WTC11 (cell line): ENCODE measurements at regions not wholly inside any gene's neighbourhood (a gene's known extent, or its start where the extent isn't known, plus 50 kb on each side); places are given as distances from the start of the nearest gene placed in this dataset.

Source experiments
- ATAC-seq: fragments of 200-7000 bp; cut with Tn5 transposase; 2 replicates; pipeline ENCODE4 v1.10.0; 2021; ENCODE audit warnings: mild to moderate bottlenecking, moderate library complexity
- CTCF ChIA-PET: fragments of 300-600 bp; sonication (Branson Sonifier 250); formaldehyde crosslinking; loops from one replicate; lab custom pipeline; 2021; ENCODE audit warnings: antibody characterized with exemption; lab: Charles Lee
- POLR2A ChIA-PET: fragments of 350-600 bp; sonication (Branson Sonifier 250); formaldehyde crosslinking; loops from one replicate; lab custom pipeline; 2021; ENCODE audit warnings: antibody characterized with exemption; lab: Charles Lee
- DNase-seq: peaks from one replicate; pipeline ENCODE4 v3.0.0; 2021; ENCODE audit warnings: low spot score
- H3K27ac Mint-ChIP-seq: 2 replicates; pipeline ENCODE4 v1.8.0; 2021; ENCODE audit warnings: mixed read lengths
- H3K27me3 Mint-ChIP-seq: 2 replicates; pipeline ENCODE4 v1.8.0; 2021; ENCODE audit warnings: low read depth, mild to moderate bottlenecking, moderate library complexity, mixed read lengths
- H3K36me3 Mint-ChIP-seq: 2 replicates; pipeline ENCODE4 v1.8.0; 2021; ENCODE audit warnings: mixed read lengths
- H3K4me1 Mint-ChIP-seq: 2 replicates; pipeline ENCODE4 v1.8.0; 2022; ENCODE audit warnings: mixed read lengths
- H3K4me3 Mint-ChIP-seq: 2 replicates; pipeline ENCODE4 v1.8.0; 2021; ENCODE audit warnings: mild to moderate bottlenecking, moderate library complexity, mixed read lengths
- H3K9me3 Mint-ChIP-seq: 2 replicates; pipeline ENCODE4 v1.8.0; 2021; ENCODE audit warnings: mixed read lengths
- CBFB ChIP-seq: sonication (generic); formaldehyde crosslinking; IDR thresholded peaks from 2 replicates; pipeline ENCODE4 v1.8.1; 2022; ENCODE audit warnings: mild to moderate bottlenecking, low read depth, missing genetic modification reagents
- CREM ChIP-seq: sonication (generic); formaldehyde crosslinking; IDR thresholded peaks from 2 replicates; pipeline ENCODE4 v1.8.1; 2022; ENCODE audit warnings: mild to moderate bottlenecking, missing genetic modification reagents, moderate library complexity
- ELF4 ChIP-seq: sonication (generic); formaldehyde crosslinking; IDR thresholded peaks from 2 replicates; pipeline ENCODE4 v1.8.1; 2022; ENCODE audit warnings: low read depth, mild to moderate bottlenecking, moderate library complexity, missing genetic modification reagents
- ETV6 ChIP-seq: sonication (generic); formaldehyde crosslinking; IDR thresholded peaks from 2 replicates; pipeline ENCODE4 v1.8.1; 2022; ENCODE audit warnings: mild to moderate bottlenecking, missing genetic modification reagents
- GABPB1 ChIP-seq: sonication (generic); formaldehyde crosslinking; IDR thresholded peaks from 2 replicates; pipeline ENCODE4 v1.8.1; 2023; ENCODE audit warnings: mild to moderate bottlenecking, missing genetic modification reagents
- MAX ChIP-seq: sonication (generic); formaldehyde crosslinking; IDR thresholded peaks from 2 replicates; pipeline ENCODE4 v1.8.0; 2022; ENCODE audit warnings: mild to moderate bottlenecking, missing genetic modification reagents
- NFYB ChIP-seq: sonication (generic); formaldehyde crosslinking; conservative IDR thresholded peaks from 2 replicates; pipeline ENCODE4 v1.8.0; 2022; ENCODE audit warnings: low read depth, missing genetic modification reagents
- NR2C2 ChIP-seq: sonication (generic); formaldehyde crosslinking; IDR thresholded peaks from 2 replicates; pipeline ENCODE4 v1.8.0; 2022; ENCODE audit warnings: mild to moderate bottlenecking, missing genetic modification reagents
- PREB ChIP-seq: sonication (generic); formaldehyde crosslinking; IDR thresholded peaks from 2 replicates; pipeline ENCODE4 v1.8.1; 2022; ENCODE audit warnings: mild to moderate bottlenecking, missing genetic modification reagents, moderate library complexity, borderline replicate concordance
- PRRX2 ChIP-seq: fragments of 250-450 bp; sonication (Bioruptor Pico); IDR thresholded peaks from 2 replicates; pipeline ENCODE4 v1.8.0; 2021; ENCODE audit warnings: mild to moderate bottlenecking
- RORB ChIP-seq: fragments of 250-450 bp; sonication (Bioruptor Pico); IDR thresholded peaks from 2 replicates; pipeline ENCODE4 v1.9.0; 2021; ENCODE audit warnings: mild to moderate bottlenecking
- SOX15 ChIP-seq: fragments of 250-450 bp; sonication (Bioruptor Pico); IDR thresholded peaks from 2 replicates; pipeline ENCODE4 v1.9.0; 2021; ENCODE audit warnings: mild to moderate bottlenecking
- TP53 ChIP-seq: sonication (generic); formaldehyde crosslinking; IDR thresholded peaks from 2 replicates; pipeline ENCODE4 v1.8.1; 2023; ENCODE audit warnings: mild to moderate bottlenecking, missing genetic modification reagents
- ZNF219 ChIP-seq: sonication (generic); formaldehyde crosslinking; IDR thresholded peaks from 2 replicates; pipeline ENCODE4 v1.8.0; 2023; ENCODE audit warnings: missing genetic modification reagents, mild to moderate bottlenecking, borderline replicate concordance
- ZNF423 ChIP-seq: fragments of 250-450 bp; sonication (Bioruptor Pico); IDR thresholded peaks from 2 replicates; pipeline ENCODE4 v2.1.2; 2022; ENCODE audit warnings: mild to moderate bottlenecking, moderate library complexity
- TF ChIP-seq, protein P1 (sequence below): sonication (generic); formaldehyde crosslinking; IDR thresholded peaks from 2 replicates; pipeline ENCODE4 v1.8.1; 2022; ENCODE audit warnings: low read depth, mild to moderate bottlenecking, moderate library complexity, missing genetic modification reagents, borderline replicate concordance
- TF ChIP-seq, protein P2 (sequence below): sonication (generic); formaldehyde crosslinking; IDR thresholded peaks from 2 replicates; pipeline ENCODE4 v1.8.1; 2023; ENCODE audit warnings: mild to moderate bottlenecking, moderate library complexity, missing genetic modification reagents
- TF ChIP-seq, protein P3 (sequence below): fragments of 250-450 bp; sonication (Bioruptor Pico); IDR thresholded peaks from 2 replicates; pipeline ENCODE4 v1.9.0; 2021; ENCODE audit warnings: moderate library complexity, mild to moderate bottlenecking, inconsistent platforms, borderline replicate concordance
- TF ChIP-seq, protein P4 (sequence below): fragments of 200-600 bp; IDR thresholded peaks from 2 replicates; pipeline ENCODE4 v1.8.0; 2022; ENCODE audit warnings: antibody characterized with exemption
- TF ChIP-seq, protein P5 (sequence below): sonication (generic); formaldehyde crosslinking; IDR thresholded peaks from 2 replicates; pipeline ENCODE4 v1.8.1; 2023; ENCODE audit warnings: mild to moderate bottlenecking, missing genetic modification reagents, moderate library complexity
- TF ChIP-seq, protein P6 (sequence below): sonication (generic); formaldehyde crosslinking; IDR thresholded peaks from 2 replicates; pipeline ENCODE4 v1.8.0; 2023; ENCODE audit warnings: mild to moderate bottlenecking, missing genetic modification reagents
- TF ChIP-seq, protein P7 (sequence below): fragments of 250-450 bp; sonication (Bioruptor Pico); conservative IDR thresholded peaks from 2 replicates; pipeline ENCODE4 v1.9.0; 2021; ENCODE audit warnings: mild to moderate bottlenecking

DNA sequence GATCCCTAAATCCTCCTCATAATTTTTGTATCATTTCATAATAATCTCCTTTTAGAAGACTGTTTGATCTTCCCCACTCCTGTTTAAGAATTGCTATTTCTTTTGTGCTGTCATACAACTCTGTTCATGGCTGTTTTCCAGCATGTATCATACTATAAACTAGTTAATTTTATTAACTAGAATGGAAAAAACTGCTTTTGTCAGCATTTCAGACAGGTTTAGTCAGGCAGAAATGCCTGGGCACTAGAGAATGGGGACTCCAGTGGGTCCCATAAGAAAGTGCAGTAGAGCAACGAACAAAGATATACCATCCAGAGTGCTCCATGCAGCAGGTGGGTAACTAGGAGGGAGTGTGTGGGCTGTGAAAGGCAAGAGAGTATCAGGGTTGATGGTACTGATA is 523.9 kb downstream of the PLOD2 start:
- ChIA-PET POLR2A (no interaction called here), CTCF (no interaction called here)
- Mint-ChIP-seq H3K27ac (no peak overlapping the region), H3K27me3 (no peaks in the 10 kb centered on the region), H3K4me3 (no peak overlapping the region), H3K4me1 (peaks cover 3% of the 10 kb centered on the region; the same call in 1 of the 2 replicates), H3K9me3 (peaks cover 10% of the 10 kb centered on the region), H3K36me3 (peaks cover 8% of the 10 kb centered on the region)
- DNase-seq, result no peak
- ATAC-seq, result no peak
- TF ChIP-seq, protein P1, sequence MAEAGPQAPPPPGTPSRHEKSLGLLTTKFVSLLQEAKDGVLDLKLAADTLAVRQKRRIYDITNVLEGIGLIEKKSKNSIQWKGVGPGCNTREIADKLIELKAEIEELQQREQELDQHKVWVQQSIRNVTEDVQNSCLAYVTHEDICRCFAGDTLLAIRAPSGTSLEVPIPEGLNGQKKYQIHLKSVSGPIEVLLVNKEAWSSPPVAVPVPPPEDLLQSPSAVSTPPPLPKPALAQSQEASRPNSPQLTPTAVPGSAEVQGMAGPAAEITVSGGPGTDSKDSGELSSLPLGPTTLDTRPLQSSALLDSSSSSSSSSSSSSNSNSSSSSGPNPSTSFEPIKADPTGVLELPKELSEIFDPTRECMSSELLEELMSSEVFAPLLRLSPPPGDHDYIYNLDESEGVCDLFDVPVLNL (CRISPR knock-in tag), result no peak
- TF ChIP-seq TP53 (no peak), NFYB (CRISPR knock-in tag) (no peak), CREM (CRISPR knock-in tag) (no peak), RORB (no peak), ETV6 (no peak), ZNF219 (CRISPR knock-in tag) (no peak), NR2C2 (CRISPR knock-in tag) (no peak), ELF4 (no peak), ZNF423 (CRISPR knock-in tag) (no peak), MAX (CRISPR knock-in tag) (no peak)
- TF ChIP-seq, protein P2, sequence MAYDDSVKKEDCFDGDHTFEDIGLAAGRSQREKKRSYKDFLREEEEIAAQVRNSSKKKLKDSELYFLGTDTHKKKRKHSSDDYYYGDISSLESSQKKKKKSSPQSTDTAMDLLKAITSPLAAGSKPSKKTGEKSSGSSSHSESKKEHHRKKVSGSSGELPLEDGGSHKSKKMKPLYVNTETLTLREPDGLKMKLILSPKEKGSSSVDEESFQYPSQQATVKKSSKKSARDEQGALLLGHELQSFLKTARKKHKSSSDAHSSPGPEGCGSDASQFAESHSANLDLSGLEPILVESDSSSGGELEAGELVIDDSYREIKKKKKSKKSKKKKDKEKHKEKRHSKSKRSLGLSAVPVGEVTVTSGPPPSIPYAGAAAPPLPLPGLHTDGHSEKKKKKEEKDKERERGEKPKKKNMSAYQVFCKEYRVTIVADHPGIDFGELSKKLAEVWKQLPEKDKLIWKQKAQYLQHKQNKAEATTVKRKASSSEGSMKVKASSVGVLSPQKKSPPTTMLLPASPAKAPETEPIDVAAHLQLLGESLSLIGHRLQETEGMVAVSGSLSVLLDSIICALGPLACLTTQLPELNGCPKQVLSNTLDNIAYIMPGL (CRISPR knock-in tag), result no peak
- TF ChIP-seq, protein P3, sequence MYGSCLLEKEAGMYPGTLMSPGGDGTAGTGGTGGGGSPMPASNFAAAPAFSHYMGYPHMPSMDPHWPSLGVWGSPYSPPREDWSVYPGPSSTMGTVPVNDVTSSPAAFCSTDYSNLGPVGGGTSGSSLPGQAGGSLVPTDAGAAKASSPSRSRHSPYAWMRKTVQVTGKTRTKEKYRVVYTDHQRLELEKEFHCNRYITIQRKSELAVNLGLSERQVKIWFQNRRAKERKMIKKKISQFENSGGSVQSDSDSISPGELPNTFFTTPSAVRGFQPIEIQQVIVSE (CRISPR knock-in tag), result no peak
- TF ChIP-seq, protein P4, sequence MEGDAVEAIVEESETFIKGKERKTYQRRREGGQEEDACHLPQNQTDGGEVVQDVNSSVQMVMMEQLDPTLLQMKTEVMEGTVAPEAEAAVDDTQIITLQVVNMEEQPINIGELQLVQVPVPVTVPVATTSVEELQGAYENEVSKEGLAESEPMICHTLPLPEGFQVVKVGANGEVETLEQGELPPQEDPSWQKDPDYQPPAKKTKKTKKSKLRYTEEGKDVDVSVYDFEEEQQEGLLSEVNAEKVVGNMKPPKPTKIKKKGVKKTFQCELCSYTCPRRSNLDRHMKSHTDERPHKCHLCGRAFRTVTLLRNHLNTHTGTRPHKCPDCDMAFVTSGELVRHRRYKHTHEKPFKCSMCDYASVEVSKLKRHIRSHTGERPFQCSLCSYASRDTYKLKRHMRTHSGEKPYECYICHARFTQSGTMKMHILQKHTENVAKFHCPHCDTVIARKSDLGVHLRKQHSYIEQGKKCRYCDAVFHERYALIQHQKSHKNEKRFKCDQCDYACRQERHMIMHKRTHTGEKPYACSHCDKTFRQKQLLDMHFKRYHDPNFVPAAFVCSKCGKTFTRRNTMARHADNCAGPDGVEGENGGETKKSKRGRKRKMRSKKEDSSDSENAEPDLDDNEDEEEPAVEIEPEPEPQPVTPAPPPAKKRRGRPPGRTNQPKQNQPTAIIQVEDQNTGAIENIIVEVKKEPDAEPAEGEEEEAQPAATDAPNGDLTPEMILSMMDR, result no peak

- no peak for DNase-seq
- H3K9me3 Mint-ChIP-seq, result no peaks in the 10 kb centered on the region
- H3K4me1 Mint-ChIP-seq, result peaks cover 3% of the 10 kb centered on the region; the same call in 1 of the 2 replicates
- H3K36me3 Mint-ChIP-seq, result no peaks in the 10 kb centered on the region
- ATAC-seq, result no peak
- H3K27me3 Mint-ChIP-seq, result no peaks in the 10 kb centered on the region
- H3K4me3 Mint-ChIP-seq, result no peak overlapping the region
- H3K27ac Mint-ChIP-seq, result no peak overlapping the region
- ChIA-PET CTCF (no interaction called here), POLR2A (no interaction called here)
- TF ChIP-seq, protein P5, sequence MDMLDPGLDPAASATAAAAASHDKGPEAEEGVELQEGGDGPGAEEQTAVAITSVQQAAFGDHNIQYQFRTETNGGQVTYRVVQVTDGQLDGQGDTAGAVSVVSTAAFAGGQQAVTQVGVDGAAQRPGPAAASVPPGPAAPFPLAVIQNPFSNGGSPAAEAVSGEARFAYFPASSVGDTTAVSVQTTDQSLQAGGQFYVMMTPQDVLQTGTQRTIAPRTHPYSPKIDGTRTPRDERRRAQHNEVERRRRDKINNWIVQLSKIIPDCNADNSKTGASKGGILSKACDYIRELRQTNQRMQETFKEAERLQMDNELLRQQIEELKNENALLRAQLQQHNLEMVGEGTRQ (CRISPR knock-in tag), result no peak
- TF ChIP-seq ZNF219 (CRISPR knock-in tag) (no peak), SOX15 (CRISPR knock-in tag) (no peak), MAX (CRISPR knock-in tag) (no peak), NR2C2 (CRISPR knock-in tag) (no peak), PRRX2 (CRISPR knock-in tag) (no peak), GABPB1 (CRISPR knock-in tag) (no peak), ETV6 (no peak), CBFB (CRISPR knock-in tag) (no peak), PREB (no peak)
- TF ChIP-seq, protein P6, sequence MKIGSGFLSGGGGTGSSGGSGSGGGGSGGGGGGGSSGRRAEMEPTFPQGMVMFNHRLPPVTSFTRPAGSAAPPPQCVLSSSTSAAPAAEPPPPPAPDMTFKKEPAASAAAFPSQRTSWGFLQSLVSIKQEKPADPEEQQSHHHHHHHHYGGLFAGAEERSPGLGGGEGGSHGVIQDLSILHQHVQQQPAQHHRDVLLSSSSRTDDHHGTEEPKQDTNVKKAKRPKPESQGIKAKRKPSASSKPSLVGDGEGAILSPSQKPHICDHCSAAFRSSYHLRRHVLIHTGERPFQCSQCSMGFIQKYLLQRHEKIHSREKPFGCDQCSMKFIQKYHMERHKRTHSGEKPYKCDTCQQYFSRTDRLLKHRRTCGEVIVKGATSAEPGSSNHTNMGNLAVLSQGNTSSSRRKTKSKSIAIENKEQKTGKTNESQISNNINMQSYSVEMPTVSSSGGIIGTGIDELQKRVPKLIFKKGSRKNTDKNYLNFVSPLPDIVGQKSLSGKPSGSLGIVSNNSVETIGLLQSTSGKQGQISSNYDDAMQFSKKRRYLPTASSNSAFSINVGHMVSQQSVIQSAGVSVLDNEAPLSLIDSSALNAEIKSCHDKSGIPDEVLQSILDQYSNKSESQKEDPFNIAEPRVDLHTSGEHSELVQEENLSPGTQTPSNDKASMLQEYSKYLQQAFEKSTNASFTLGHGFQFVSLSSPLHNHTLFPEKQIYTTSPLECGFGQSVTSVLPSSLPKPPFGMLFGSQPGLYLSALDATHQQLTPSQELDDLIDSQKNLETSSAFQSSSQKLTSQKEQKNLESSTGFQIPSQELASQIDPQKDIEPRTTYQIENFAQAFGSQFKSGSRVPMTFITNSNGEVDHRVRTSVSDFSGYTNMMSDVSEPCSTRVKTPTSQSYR, result no peak
- TF ChIP-seq, protein P7, sequence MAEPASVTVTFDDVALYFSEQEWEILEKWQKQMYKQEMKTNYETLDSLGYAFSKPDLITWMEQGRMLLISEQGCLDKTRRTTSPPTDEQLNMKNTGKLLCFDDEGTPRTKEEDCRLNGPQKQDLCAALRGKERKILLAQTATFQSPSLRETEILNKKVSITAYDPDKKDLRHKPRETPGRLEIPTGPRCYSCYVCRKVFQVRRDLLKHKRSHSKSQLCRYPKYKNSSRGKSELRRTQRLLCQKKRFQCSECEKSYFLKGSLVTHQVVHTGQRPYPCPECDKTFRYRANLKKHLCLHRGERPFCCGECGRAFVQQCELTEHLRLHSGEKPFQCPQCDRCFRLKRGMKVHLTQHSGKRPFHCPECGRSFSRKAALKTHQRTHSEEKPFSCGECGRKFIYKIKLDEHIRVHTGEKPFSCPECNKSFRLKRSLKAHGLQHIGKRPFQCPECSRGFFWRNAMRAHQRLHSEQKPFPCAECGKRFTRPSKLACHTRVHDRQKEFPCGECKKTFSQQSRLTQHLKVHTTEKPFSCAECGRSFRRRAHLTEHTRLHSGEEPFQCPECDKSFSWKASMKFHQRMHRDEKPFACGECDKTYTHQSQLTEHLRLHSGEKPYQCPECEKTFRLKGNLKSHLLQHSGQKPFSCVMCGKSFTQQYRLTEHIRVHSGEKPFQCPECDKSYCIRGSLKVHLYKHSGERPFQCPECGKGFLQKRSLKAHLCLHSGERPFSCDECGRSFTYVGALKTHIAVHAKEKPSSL, result no peak
Measured at GRCh38 chr3:145639003-145639606, 521.9 kb downstream of the PLOD2 start.
